Fibroblast of peridontal ligament (primary cell): ENCODE measurements at regions not wholly inside any gene's neighbourhood (a gene's known extent, or its start where the extent isn't known, plus 50 kb on each side); places are given as distances from the start of the nearest gene placed in this dataset.

Source experiments
- DNase-seq: peaks from one replicate; pipeline ENCODE4 v3.0.0-alpha.2; 2010; ENCODE audit errors: extremely low read depth

- no peak for DNase-seq
Observed at GRCh38 chr20:21033817-21034216, 72.3 kb downstream of the LINC00237 start.

GRCh38 chr20:21031666-21032065, 74.5 kb downstream of the LINC00237 start:
- DNase-seq: no peak

- DNase-seq: no peak
Observed at GRCh38 chr20:21029341-21029740, 76.8 kb downstream of the LINC00237 start.

GRCh38 chr20:21028921-21029320, 77.2 kb downstream of the LINC00237 start:
- no peak for DNase-seq

- DNase-seq: no peak
Observed at GRCh38 chr20:21028436-21028835, 77.7 kb downstream of the LINC00237 start.

GRCh38 chr20:21027569-21027968, 78.6 kb downstream of the LINC00237 start:
- no peak for DNase-seq

- no peak for DNase-seq
Observed at GRCh38 chr20:21026951-21027350, 79.2 kb downstream of the LINC00237 start.

GRCh38 chr20:21024420-21024819, 81.7 kb downstream of the LINC00237 start:
- no peak for DNase-seq

- DNase-seq: no peak
Observed at GRCh38 chr20:21022925-21023324, 83.2 kb downstream of the LINC00237 start.

GRCh38 chr20:21021472-21021790, 84.7 kb downstream of the LINC00237 start:
- DNase-seq: no peak

- DNase-seq: no peak
Observed at GRCh38 chr20:21020659-21021471, 85.3 kb downstream of the LINC00237 start.

GRCh38 chr20:21019814-21020658, 86.1 kb downstream of the LINC00237 start:
- DNase-seq: no peak

- no peak for DNase-seq
Observed at GRCh38 chr20:21019468-21019813, 86.7 kb downstream of the LINC00237 start.

GRCh38 chr20:21018576-21018975, 87.6 kb downstream of the LINC00237 start:
- no peak for DNase-seq

- no peak for DNase-seq
Observed at GRCh38 chr20:21017528-21018085, 88.6 kb downstream of the LINC00237 start.

- DNase-seq: no peak
Observed at GRCh38 chr20:21016751-21017150, 89.4 kb downstream of the LINC00237 start.

- no peak for DNase-seq
Observed at GRCh38 chr20:21014528-21014927, 91.6 kb downstream of the LINC00237 start.

GRCh38 chr20:21008951-21009350, 97.2 kb downstream of the LINC00237 start:
- no peak for DNase-seq

- DNase-seq: no peak
Observed at GRCh38 chr20:21006611-21007010, 99.5 kb downstream of the LINC00237 start.

- DNase-seq: no peak
Observed at GRCh38 chr20:21004386-21005076, 101.6 kb downstream of the LINC00237 start.

GRCh38 chr20:21003902-21004301, 102.3 kb downstream of the LINC00237 start:
- no peak for DNase-seq

- no peak for DNase-seq
Observed at GRCh38 chr20:21002486-21002885, 103.7 kb downstream of the LINC00237 start.
